ENCODE measurements at regions not wholly inside any gene's neighbourhood (a gene's known extent, or its start where the extent isn't known, plus 50 kb on each side); places are given as distances from the start of the nearest gene placed in this dataset.
"Not testable (repeated sequence)": the region's sequence is repeated elsewhere in the genome, so short reads cannot be mapped to it uniquely, and the experiment has no call there.

DNA sequence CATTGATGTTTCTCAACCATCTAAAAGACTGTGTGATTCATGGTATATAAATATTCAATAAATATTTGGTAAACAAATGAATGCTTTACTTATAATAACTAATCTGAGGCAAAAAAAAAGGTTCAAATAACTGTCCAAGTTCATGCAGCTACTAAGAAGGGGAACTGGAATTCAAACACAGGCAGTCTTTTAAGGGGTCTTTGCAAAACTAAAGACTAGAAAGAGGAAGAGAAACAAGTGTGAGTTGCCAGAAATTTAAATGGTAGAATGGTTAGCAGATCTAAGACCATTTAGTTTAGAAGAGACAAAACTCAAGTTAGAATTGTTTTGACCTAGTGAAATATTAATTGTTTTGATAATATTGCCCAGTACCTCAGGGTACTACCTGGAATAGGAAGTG, 642.0 kb upstream of the LRRN3 start:
- DNase-seq (ENCODE audit: low read depth, low spot score) = no peak

DNA sequence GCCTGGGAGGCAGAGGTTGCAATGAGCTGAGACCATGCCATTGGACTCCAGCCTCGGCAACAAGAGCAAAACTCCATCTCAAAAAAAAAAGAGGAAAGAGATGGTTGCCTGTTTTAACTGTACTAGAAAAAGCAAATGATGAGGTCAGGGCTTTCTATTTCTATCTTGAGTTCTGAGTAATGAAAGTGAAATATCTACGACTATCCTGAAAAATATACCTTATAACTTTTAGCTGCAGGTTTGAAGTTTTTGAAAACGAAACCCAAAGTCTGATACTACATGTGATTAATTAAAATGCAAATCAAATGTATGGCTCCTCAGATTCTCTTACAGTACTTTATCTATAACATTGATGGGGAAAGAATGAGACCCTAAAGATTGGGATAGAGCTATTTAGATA, 636.2 kb upstream of the LRRN3 start:
- DNase-seq (ENCODE audit: low read depth, low spot score) = no peak

DNA sequence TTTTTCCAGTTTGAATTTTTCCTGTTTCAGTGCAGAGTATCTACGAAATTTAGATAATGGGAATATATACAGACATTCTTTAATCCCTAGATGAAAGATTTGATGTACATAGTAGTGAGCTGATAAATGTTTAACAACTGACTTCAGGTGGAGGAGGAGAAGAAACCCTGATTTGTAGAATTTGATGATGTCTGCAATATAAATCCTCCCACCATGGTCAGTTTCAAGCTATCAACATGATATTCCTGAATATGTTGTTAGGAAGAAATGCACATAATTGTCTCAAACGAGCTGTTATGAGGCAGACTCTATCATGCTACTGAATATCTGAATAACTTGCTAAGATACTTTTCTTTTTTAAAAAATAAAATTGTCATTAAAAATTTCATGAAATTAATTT, 629.3 kb upstream of the LRRN3 start:
- no peak for DNase-seq (ENCODE audit: low read depth, low spot score)

DNA sequence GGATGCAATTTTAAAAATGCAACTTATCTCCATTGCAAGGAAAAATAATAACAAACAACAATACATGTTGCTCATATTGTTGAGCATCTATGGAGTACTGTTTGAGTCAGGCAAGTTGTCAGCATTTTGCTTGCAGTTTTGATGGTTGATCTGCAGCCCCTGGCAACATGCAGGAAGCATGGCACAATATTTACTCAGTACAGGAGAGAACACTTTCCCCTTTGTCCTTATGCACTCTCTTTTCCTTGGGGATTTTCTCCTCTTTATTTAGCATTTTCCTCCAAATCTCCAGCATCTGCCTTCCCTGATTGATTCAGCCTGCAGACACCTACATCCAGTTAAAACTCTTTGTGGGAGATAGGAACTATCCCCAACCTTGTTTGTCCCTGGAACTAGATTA, 620.5 kb upstream of the LRRN3 start:
- DNase-seq (ENCODE audit: low read depth, low spot score) = no peak

DNA sequence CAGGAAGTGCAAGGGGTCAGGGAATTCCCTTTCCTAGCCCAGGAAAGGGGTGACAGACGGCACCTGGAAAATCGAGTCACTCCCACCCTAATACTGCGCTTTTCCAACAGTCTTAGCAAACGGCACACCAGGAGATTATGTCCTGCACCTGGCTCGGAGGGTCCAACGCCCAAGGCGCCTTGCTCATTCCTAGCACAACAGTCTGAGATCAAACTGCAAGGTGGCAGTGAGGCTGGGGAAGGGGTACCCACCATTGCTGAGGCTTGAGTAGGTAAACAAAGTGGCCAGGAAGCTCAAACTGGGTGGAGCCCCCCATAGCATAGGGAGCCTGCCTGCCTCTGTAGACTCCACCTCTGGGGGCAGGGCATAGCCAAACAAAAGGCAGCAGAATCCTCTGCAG, 618.5 kb upstream of the LRRN3 start:
- DNase-seq (ENCODE audit: low read depth, low spot score) = not testable (repeated sequence)

DNA sequence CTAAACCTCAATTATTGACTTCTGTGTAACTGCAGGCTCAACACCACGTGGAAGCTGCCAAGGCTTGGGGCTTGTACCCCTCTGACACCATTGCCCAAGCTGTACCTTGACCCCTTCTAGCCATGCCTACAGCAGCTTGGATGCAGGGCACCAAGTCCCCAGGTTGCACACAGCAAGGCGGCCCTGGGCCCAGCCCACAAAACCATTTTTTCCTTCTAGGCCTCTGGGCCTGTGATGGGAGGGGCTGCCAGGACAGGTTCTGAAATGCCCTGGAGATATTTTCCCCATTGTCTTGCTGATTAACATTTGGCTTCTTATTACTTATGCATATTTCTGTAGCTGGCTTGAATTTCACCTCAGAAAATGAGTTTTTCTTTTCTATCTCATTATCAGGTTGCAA, 610.0 kb upstream of the LRRN3 start:
- DNase-seq (ENCODE audit: low read depth, low spot score) = no peak

DNA sequence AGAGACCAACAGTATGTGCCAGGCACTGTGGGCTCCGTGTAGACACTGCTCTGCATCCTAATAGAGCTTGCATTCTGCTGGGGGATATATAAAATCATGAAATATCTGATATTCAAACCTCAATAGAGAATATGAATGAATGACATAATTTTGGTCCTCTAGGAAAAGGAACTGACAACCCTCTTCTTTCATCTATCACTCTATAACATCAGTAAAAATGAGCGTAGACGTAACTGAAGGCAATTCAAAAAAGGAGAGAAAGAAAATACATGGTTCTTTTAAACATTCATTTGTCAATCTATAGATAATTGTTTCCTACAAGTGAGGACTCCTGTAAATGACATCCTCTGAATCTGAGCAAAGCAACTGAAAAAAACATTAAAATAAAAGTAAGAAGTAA, 607.4 kb upstream of the LRRN3 start:
- DNase-seq (ENCODE audit: low read depth, low spot score) = no peak

DNA sequence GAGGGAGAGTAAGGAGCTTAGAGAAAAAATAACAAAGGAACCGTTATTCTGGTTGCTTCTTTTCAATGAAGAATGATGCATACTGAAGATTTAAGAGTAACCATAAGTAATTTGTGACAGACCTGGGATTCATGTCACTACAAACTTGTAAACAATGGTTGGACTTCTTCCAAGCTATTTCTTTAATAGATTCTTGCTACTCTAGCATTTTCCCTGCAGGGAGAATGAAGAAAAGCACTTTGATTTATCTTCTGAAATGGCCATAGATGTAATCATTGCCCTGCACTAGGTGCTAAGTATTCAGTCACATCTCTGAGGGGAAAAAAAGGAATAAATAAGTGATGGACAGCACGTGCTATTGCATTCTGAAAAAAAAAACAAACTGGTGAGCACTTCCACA, 606.6 kb upstream of the LRRN3 start:
- DNase-seq (ENCODE audit: low read depth, low spot score) = no peak

DNA sequence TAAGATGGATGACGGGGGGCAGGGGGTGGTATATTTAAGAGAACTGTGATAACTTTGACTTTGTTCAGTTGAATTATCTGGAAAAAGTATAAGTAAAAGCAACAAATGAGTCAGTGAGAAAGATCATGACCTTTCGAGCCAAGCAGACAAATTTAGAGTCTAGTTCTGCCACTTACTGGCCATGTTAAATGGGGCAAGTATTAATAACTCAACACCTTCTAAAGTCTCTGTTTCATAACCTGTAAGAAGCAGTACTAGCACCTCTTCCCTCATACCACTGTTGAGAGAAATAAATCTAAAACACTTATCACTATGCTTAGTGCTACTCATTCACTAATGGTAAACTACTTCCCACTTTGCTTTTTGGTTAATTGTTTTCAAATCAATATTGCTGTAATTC, 604.4 kb upstream of the LRRN3 start:
- DNase-seq (ENCODE audit: low read depth, low spot score) = no peak

DNA sequence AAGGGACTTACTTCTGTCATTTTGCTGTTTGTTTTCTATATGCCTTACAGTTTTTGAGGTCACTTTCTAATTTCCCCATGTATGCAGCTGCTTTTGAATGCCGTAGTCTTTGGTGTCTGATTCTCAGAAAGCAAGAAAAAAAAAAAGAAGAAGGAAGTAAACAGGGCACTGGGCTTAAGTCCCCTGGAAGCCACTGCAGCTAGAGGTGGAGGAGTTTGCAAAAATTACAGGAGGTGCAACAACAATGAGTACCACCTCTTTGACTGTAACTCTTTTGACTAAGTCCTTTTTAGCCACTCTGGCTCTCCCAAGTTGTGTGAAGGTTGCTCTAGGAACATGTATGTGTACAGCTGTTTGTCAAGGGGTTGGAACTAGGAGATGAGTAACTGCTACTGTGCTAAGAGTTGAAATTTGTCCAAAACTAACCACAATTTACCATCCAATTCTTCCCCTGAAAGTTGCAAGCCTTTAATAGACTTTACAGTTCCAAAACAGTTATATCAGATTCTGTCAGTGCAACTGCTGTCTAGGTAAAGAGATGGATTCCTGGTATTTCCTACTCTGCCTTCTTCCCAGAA, 588.0 kb upstream of the LRRN3 start:
- DNase-seq (ENCODE audit: low read depth, low spot score) = no peak

DNA sequence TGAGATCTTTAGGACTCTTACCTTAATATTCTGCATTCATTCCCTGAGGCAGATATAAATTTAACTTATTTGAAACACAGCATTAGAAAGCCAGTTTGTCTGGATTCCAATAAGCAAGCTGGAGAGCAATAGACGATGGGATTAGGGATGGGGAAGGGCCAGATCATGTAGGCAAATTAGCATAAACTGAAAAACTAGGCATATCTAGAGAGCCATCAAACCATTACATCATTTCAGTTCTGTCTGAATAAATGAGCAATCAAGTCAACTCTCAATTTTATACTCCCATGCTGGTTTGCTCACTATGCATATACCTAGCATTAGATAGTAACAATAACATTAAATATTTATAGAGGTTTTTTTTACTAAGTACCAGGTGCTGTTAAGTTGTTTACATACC, 583.6 kb upstream of the LRRN3 start:
- DNase-seq (ENCODE audit: low read depth, low spot score) = no peak

DNA sequence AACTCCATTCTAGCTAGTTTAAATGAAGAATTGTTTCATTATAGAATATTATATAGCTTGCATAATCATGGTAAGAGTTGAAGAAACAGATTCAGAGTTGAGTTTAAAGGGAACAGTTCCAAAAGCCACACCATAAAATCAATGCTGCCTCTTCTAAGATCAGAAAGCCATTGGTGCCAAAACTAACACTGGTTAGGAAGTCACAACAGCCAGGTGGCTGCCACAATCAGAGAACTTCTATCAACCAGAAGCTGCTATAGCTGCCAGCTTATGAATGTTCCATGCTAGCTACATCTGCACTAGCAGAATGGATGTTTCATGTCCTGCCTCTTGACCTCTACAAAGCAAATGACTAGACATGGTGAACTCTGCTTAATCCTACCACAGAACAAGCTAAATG, 583.1 kb upstream of the LRRN3 start:
- DNase-seq (ENCODE audit: low read depth, low spot score) = no peak

DNA sequence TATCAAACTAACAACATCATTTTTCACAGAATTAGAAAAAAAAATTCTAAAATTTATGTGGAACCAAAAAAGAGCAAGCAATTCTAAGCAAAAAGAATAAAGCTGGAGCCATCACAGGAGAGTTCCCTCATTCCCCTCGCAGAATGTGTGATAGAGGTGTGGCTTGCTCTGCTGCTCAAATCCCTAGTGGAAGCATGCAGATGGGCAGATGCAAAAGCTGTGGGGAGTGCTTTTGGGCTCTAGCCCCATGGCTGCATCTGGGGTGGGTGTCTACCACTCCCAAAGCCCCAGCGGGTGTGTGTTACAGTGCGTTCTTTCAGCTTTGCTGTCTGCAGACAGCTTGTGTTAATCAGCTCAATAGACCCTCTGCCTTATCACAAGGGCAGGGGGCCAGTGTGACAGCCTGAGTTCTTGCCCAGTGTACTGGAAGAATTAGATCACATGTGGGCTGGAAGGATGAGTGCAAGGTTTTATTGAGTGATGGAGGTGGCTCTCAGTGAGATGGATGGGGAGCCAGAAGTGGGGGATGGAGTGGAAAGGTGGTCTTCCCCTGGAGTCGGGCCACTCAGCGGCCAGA, 575.9 kb upstream of the LRRN3 start:
- DNase-seq (ENCODE audit: low read depth, low spot score) = not testable (repeated sequence)

DNA sequence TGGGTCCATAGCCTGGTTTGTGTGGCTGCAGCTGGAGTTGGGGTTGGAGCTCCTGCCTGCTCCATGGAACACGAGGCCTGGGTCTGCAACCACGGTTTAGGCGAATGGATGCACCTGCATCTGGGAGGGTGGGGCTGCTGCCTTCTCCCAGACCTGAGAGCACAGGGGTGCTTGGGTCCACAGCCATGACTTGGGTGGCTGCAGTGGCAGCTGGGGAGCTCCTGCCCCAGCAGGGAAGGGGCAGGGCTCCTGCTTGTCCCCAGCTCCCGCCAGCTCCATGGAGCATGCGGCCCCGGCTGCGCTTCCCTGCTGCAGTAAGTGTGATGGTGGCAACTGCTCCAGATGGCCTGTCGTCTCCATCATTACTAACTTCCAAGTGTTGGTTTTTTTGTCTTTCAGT, 571.1 kb upstream of the LRRN3 start:
- DNase-seq (ENCODE audit: low read depth, low spot score) = no peak

DNA sequence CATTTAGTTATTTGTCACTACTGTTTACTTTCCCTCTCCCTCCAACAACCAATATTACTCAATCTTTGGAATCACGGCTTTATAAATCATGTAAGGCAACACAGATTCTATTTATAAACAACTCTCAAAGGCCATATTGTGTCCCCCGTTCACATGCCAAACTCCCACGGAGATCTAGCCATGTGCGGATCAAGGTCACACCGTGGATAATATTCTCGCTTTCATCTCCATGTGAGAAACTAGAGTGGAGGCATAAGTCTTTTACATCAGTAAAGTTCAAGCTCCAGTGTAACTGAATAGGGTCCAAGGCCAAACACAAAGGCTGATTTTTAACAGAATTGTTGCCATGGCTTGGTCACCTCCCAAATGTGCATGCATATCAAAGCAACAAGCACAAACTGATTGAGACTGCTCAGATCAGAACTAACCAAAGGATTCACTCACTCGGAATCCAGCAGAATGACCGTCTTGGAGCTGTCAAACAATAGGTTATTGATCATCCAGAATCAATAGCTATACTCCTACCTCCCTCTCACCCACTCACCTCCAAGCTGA, 569.5 kb upstream of the LRRN3 start:
- no peak for DNase-seq (ENCODE audit: low read depth, low spot score)

DNA sequence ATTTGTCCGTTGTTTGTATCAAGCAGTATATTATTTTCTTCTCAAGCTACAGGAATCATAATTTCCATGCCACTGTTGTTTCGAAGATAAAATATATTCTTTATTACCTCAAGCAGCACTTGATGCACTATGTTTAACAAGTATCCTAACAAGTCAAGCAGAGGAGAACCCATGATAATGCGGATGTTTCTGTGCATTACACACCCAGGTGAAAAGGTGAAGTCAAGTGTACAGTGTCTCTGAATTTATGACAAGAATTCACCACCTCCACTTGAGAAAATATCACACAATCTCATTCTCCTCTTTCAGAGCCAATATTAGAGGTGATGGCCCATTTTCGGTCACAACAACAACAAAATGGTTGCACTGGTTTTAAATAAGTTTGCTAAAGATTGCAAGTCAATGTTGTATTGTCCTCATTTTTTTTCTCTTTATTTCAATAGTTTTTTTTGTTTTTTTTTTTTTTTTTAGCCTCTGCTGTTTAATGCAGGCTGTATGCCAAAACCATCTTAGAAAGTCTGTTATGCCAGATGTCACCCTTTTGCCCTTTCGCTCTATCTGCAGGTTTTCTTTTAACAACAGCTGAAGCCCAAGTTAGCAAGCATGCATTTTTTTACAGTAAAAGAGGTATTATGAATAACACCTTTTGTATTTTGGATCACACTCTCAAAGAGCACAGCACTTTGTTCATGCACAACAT, 568.7 kb upstream of the LRRN3 start:
- no peak for DNase-seq (ENCODE audit: low read depth, low spot score)

DNA sequence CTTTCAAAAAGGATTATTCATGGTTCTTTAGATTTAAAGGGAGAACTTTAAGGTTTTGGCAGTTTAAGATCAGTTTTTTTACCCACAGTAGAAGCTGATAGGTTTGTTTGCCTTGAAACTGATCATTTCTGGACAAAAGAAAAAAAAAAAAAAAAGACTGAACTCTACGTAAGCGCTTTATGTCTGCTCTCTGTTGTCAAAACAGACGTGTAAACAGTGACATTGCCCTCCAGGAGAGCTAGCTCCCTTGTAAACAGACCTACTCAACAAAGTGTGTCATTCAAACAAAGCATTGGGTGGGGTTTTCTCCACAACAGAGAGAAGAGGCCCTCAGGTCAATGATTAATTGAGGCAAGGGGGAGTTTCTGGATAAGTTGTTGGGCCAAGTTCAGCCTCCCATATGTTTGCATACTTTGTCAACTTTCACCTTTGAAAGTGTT, 568.1 kb upstream of the LRRN3 start:
- DNase-seq (ENCODE audit: low read depth, low spot score) = peak; percentile 65

DNA sequence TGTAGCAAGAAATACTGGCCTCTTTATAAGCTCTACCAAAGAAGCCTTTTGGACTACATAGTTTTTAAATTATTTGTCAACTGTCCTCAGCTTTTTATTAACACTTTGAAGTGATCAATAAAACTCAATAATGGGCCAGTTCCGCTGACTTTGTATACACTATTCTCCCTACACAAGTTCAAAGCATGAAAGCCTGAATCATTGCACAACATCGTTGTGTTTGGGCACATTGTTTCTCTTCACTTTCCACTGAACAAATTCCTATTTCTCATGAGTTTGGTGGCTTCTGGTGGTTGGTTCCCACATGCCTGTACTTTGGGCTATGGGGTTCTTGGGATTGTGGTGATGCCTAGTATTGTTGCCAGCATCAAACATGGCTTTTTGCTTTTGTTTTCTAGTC, 561.8 kb upstream of the LRRN3 start:
- no peak for DNase-seq (ENCODE audit: low read depth, low spot score)

DNA sequence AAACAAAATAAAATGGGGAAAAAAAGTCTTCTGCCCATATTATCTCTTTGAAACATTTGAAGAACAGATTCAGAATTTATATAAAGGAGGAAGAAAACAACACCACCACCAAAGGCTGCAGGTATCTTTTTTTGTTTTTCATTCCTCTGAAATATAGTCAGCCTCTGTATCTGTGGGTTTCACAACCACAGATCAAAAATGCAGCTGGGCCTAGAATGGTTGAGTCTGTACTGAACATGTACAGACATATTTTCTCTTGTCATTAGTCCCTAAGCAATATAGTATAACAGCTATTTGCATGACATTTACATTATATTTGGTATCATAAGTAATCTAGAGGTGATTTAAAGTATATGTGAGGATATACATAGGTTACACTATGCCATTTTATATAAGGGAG, 559.7 kb upstream of the LRRN3 start:
- no peak for DNase-seq (ENCODE audit: low read depth, low spot score)

DNA sequence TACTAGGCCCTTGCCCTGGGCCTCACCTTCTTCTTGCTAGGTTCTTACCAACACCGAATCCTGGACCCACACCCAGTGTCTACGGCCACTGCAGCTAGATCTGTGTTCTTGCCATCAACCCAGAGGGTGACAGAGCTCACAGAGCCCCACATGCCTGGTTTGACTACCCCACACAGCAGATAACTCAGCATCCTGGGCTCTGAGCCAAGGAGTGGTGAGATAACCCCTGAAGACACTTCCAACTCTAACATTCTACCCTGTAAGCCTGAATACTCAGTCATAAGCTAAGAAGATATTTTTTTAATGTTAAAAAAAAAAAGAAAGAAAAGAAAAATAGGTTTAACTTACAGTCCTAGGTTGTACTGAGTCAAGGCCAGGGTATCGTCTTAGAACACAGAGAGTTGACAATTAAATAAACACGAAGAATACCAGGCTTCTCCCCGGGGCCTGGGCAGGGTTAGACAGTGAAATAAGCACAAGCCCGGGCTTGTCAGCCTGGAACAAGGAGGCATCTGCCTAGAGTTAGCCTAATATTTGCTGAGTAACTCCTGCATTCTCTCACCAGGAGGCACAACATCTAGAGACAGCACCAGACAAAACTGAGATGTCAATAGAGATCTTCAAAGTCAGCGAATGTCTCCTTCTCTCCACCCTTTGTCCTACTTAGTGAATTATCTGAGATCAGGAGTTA, 556.5 kb upstream of the LRRN3 start:
- DNase-seq (ENCODE audit: low read depth, low spot score) = peak; percentile 29

DNA sequence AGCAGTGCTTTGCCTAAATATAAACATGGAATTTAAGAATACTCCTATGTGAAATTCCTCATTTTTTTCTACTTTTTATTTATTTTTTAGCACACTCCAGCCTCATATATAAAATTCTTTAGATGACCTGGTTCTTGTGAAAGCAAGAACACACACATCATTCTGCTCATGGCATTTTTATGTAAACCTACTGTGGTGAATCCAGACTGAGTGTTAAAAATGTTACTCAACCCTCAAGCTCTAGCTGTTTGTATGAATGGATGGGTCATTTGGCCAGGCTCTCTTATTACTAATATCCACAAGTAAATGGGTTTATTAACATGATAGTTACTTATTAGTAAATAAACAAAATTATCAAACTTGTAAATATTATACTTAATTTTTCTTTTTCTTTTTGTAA, 551.7 kb upstream of the LRRN3 start:
- no peak for DNase-seq (ENCODE audit: low read depth, low spot score)

DNA sequence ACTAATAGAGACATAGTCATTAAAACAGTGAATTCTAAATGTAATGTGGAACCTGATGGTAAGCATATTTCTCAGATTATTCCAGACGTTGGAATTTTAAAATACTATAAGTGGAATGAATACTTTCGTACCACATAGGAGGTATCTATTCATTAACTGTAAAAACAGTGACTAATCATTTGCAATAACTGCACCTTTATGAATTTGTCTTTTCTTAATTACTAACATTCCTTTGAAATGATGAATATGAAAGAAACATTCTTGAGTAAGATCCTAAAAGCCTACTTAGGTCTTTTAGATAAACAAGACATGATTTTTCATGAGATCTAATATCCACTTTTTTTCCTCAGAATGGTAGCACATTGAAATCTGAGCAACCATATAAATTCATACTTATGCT, 549.0 kb upstream of the LRRN3 start:
- DNase-seq (ENCODE audit: low read depth, low spot score) = no peak

DNA sequence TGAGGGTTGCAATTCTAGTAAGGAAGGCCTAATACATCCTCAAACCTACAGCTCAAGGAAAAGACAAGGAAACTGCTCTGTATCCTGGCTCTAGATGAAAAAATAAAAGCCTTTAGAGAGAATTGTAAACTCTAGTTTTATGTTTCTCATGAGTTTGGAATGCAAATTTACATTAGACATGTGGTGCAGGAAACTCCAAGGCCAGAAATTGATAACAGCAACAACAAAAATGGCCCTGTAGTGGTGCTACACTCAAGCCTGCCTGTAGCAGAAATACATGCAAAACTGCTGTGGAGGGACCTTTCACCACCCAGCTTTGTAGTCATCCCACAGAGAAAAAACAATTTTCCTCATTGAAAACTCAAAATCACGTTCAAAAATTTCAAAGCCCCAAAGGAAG, 546.7 kb upstream of the LRRN3 start:
- no peak for DNase-seq (ENCODE audit: low read depth, low spot score)

All from brain pericyte (primary cell).